ENCODE measurements at regions not wholly inside any gene's neighbourhood (a gene's known extent, or its start where the extent isn't known, plus 50 kb on each side); places are given as distances from the start of the nearest gene placed in this dataset.

DNA sequence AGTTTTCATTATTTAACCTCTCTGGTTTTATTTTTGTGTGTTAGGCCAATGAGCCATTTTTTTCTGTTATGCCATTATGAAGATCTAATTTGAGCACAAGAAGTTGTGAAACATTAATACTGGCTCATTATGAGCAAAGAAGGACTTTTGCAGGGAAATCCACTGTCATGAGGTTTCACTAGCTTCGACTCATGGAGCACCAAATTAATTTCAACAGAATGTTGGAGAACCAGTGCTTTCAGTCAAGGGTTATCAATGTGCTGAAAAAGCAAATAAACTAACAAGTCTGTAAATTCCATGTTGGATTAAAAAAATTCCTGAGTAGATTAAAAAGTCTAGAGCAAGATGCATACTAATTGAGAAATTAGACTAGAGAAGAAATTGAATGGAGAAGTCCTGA, 594.2 kb upstream of the FZD8 start:
- TF ChIP-seq POLR2A (IDR thresholded peaks at IDR 0.05) (no peak), EP300 (IDR thresholded peaks at IDR 0.05) (no peak), POLR2AphosphoS5 (IDR thresholded peaks at IDR 0.05) (no peak)
- TF ChIP-seq, protein P1, sequence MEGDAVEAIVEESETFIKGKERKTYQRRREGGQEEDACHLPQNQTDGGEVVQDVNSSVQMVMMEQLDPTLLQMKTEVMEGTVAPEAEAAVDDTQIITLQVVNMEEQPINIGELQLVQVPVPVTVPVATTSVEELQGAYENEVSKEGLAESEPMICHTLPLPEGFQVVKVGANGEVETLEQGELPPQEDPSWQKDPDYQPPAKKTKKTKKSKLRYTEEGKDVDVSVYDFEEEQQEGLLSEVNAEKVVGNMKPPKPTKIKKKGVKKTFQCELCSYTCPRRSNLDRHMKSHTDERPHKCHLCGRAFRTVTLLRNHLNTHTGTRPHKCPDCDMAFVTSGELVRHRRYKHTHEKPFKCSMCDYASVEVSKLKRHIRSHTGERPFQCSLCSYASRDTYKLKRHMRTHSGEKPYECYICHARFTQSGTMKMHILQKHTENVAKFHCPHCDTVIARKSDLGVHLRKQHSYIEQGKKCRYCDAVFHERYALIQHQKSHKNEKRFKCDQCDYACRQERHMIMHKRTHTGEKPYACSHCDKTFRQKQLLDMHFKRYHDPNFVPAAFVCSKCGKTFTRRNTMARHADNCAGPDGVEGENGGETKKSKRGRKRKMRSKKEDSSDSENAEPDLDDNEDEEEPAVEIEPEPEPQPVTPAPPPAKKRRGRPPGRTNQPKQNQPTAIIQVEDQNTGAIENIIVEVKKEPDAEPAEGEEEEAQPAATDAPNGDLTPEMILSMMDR (IDR thresholded peaks at IDR 0.05): no peak

All from upper lobe of left lung (tissue), 4 donors.